Sigmoid colon (tissue), 4 donors: ENCODE measurements at regions not wholly inside any gene's neighbourhood (a gene's known extent, or its start where the extent isn't known, plus 50 kb on each side); places are given as distances from the start of the nearest gene placed in this dataset.

Experiments used
- EP300 ChIP-seq, 4 donors: sonication (generic); formaldehyde crosslinking; IDR thresholded peaks; one replicate each; pipeline ENCODE4 v1.6.1; 2017; ENCODE audit warnings: antibody characterized with exemption in 4 of 4
- POLR2A ChIP-seq, 2 donors: fragments of 450-650 bp; IDR thresholded peaks; one replicate each; pipeline ENCODE4 v1.6.1; 2016; ENCODE audit warnings: antibody characterized with exemption in 2 of 2, mild to moderate bottlenecking in 2 of 2, moderate library complexity in 2 of 2
- POLR2AphosphoS5 ChIP-seq, 4 donors: sonication (generic); formaldehyde crosslinking; IDR thresholded peaks; one replicate each; pipeline ENCODE4 v1.6.1; 2017; ENCODE audit warnings: antibody characterized with exemption in 4 of 4
- TF ChIP-seq, protein P1 (sequence below), 4 experiments: fragments of 450-650 bp in 3 of 4; fragments of 200-600 bp in 1 of 4; IDR thresholded peaks; one replicate each; pipeline ENCODE4 v1.5.1; 2016 to 2019; ENCODE audit warnings: antibody characterized with exemption in 4 of 4, mild to moderate bottlenecking in 3 of 4, moderate library complexity in 2 of 4

DNA sequence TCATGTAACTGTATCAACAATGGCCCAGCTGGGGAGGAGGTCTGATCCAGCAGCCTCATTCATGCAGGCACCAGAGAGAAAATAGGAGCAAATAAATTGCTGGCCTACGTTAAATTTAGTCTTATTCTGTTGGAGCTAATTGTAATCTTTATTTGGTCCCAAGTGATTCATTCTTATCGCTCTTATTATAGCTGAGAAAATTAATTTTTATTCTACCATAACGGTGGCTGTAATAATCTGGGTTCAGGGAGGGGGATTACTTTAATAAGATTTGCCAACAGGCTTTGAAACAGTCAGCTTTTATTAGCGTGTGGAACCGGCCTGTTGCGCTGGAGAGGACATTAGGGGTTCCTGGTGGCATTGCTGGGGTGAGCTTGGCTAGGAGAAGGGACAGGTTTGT lies 254.9 kb downstream of the AACS start:
- TF ChIP-seq POLR2A (IDR thresholded peaks at IDR 0.05) (no peak), POLR2AphosphoS5 (IDR thresholded peaks at IDR 0.05) (no peak), EP300 (IDR thresholded peaks at IDR 0.05) (no peak)
- TF ChIP-seq, protein P1, sequence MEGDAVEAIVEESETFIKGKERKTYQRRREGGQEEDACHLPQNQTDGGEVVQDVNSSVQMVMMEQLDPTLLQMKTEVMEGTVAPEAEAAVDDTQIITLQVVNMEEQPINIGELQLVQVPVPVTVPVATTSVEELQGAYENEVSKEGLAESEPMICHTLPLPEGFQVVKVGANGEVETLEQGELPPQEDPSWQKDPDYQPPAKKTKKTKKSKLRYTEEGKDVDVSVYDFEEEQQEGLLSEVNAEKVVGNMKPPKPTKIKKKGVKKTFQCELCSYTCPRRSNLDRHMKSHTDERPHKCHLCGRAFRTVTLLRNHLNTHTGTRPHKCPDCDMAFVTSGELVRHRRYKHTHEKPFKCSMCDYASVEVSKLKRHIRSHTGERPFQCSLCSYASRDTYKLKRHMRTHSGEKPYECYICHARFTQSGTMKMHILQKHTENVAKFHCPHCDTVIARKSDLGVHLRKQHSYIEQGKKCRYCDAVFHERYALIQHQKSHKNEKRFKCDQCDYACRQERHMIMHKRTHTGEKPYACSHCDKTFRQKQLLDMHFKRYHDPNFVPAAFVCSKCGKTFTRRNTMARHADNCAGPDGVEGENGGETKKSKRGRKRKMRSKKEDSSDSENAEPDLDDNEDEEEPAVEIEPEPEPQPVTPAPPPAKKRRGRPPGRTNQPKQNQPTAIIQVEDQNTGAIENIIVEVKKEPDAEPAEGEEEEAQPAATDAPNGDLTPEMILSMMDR (IDR thresholded peaks at IDR 0.05), result no peak
